Epithelial cell of proximal tubule (primary cell): ENCODE measurements at regions not wholly inside any gene's neighbourhood (a gene's known extent, or its start where the extent isn't known, plus 50 kb on each side); places are given as distances from the start of the nearest gene placed in this dataset.
"Not testable (repeated sequence)": the region's sequence is repeated elsewhere in the genome, so short reads cannot be mapped to it uniquely, and the experiment has no call there.

Experiments used
- DNase-seq: peaks from one replicate; pipeline ENCODE4 v3.0.0-alpha.2; 2011; ENCODE audit warnings: low read depth
- H3K4me3 ChIP-seq: 2 replicates; pipeline ENCODE4 v1.5.1; 2011; ENCODE audit warnings: low read depth, mild to moderate bottlenecking, low read length
- TF ChIP-seq, protein P1 (sequence below): conservative IDR thresholded peaks from 2 replicates; pipeline ENCODE4 v1.5.1; 2012; ENCODE audit warnings: low read depth, mild to moderate bottlenecking, low read length

DNA sequence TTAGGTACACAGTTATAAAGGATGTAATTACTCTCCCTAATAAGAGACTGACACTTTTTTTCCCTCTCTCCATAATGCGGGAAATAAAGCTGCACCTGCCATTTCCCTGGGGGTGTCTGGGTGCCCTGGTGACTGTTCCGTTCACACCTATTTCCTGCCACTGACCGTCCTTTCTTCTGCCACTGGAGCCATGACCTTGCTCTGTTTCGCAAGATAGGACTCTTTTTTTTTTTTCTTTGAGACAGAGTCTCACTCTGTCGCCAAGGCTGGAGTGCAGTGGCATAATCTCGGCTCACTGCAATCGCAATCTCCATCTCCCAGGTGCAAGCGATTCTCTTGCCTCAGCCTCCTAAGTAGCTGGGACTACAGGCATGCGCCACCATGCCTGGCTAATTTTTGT, 66.1 kb upstream of the SERBP1 start:
- no peak for DNase-seq
- TF ChIP-seq, protein P1, sequence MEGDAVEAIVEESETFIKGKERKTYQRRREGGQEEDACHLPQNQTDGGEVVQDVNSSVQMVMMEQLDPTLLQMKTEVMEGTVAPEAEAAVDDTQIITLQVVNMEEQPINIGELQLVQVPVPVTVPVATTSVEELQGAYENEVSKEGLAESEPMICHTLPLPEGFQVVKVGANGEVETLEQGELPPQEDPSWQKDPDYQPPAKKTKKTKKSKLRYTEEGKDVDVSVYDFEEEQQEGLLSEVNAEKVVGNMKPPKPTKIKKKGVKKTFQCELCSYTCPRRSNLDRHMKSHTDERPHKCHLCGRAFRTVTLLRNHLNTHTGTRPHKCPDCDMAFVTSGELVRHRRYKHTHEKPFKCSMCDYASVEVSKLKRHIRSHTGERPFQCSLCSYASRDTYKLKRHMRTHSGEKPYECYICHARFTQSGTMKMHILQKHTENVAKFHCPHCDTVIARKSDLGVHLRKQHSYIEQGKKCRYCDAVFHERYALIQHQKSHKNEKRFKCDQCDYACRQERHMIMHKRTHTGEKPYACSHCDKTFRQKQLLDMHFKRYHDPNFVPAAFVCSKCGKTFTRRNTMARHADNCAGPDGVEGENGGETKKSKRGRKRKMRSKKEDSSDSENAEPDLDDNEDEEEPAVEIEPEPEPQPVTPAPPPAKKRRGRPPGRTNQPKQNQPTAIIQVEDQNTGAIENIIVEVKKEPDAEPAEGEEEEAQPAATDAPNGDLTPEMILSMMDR, result no peak
- no peak overlapping the region for H3K4me3 ChIP-seq

DNA sequence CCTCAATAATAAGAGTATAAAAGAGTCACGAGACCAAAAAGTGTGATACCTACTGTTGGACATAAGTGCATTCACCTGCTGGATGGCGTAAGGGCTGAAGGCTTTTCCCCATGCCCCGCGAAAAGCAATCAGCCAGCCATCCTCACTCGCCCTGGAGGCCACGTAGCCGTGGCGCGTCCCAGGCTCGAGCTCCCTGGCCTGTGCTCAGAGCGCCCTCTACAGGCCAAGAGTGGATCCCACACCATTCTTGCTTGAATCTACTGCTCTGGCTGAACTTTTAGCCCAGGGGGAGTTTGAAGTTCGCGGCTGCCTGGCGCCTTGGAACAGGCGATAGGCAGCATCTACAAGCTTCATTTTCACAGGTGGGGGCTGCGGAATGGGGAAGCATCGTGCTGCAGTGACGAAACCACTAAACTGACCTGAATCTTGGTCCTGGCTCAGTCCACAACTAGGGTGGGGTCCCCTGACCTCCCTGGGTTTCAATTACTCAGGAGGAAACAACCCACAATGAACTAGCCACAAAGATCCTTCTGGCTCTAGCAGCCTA, 70.3 kb upstream of the SERBP1 start:
- TF ChIP-seq, protein P1, result peak; percentile 99
- no peak for DNase-seq
- no peak overlapping the region for H3K4me3 ChIP-seq

DNA sequence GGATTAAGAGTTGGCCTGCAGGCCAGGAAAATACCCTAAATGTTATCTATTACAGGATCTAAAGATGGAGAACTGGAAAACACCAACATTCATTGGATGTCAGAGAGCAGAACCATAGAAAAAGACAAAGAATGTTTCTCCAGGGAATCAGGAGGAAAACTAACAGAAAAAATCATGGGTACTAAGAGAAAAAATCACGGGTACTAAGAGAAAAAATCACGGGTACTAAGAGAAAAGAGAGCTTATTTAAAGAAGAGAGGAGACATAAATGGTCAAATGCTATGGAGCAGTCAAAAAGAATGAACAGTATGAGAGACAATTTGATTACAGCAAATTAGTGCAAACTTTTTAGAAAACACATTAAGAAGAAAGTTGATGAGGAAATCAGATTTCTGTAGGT, 73.8 kb upstream of the SERBP1 start:
- no peak overlapping the region for H3K4me3 ChIP-seq
- TF ChIP-seq, protein P1, result no peak
- no peak for DNase-seq

DNA sequence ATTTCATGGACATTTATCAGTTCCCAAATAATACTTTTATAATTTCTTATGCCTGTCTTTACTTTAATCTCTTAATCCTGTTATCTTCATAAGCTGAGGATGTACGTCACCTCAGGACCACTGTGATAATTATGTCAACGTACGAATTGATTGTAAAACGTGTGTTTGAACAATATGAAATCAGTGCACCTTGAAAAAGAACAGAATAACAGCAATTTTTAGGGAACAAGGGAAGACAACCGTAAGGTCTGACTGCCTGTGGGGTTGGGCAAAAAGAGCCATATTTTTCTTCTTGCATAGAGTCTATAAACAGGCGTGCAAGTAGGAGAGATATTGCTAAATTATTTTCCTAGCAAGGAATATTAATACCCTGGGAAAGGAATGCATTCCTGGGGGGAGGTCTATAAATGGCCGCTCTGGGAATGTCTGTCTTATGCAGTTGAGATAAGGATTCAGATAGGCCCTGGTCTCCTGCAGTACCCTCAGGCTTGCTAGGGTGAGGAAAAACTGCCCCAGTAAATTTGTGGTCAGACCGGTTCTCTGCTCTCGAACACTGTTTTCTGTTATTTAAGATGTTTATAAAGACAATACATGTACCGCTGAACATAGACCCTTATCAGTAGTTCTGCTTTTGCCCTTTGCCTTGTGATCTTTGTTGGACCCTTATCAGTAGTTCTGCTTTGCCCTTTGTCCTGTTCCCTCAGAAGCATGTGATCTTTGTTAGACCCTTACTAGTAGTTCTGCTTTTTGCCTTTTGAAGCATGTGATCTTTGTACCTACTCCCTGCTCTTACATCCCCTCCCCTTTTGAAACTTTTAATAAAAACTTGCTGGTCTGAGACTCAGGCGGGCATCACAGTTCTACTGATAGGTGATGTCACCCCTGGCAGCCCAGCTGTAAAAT, 83.4 kb upstream of the SERBP1 start:
- not testable (repeated sequence) for H3K4me3 ChIP-seq, DNase-seq

DNA sequence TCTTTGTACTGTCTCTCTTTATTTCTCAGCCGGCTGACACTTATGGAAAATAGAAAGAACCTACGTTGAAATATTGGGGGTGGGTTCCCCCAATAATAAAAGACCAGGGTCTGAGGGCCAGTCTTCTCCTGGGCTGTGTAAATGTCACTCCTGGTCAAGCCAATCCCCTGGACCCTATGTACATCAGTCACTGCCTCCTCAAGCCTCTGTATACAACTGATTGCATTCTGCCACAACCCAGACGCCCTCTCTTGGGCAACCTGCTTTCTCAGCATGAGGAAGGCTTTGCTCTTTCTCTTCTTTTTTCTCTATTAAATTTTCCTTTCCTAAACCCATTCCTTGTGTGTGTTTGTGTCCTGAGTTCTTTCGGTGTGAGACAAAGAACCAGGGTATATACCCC, 84.1 kb upstream of the SERBP1 start:
- no peak for DNase-seq
- TF ChIP-seq, protein P1, result no peak
- H3K4me3 ChIP-seq, result no peak overlapping the region

DNA sequence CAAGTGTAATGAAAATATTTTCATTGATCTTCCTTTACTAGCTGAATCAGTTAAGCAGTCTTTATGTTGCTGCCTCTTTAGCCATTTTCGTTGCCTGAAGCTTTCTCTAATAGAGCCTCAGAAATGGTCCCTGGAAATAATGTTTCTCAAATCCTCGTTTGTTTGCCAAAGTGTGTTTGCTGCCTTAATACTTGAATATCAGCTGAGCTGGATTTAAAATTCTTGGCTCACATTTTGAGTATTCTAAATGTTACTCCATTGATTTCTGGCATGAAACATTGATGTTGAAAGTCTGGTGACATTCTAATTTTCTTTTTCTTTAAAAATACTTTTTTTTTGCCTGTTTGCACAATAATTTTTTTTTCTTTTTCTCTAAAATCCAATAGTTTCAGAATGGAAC, 84.6 kb upstream of the SERBP1 start:
- no peak for DNase-seq
- no peak overlapping the region for H3K4me3 ChIP-seq
- TF ChIP-seq, protein P1, result no peak

DNA sequence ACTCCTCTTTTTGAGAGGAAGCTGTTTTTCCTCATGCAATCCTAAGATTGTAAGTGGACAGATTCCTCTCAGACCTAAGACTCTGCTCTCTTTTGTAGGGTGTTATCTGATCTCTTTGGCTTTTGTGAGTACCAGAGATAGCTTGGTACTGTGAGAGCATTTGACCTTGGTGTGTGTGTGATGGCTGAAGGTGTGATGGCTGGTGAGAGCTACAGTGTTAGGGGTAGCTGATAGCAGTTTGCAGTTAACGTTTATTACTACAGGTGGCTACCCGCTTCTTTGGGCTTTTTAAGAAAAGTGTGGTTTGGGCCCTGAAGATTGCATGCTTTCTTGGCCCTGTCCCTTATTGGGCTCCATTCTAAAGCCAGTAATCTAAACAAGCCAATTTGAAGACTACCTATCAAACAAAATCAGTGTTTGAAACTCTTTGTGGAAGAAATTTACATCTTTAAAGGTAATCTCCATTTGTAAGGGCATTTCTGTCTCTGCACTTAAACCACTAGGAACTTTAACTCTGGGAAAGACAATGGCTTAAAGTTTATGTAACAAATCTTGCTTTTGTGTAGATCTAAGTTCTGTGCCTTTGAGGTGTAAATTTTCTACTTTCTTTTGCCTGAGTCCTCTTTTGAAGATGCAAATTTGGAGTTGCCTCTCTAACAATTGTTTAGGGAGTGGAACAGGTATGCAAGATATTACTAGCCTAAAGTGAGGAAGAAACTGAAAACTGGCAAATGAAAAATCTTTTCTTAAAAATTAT, 85.3 kb upstream of the SERBP1 start:
- DNase-seq, result no peak
- no peak overlapping the region for H3K4me3 ChIP-seq
- TF ChIP-seq, protein P1, result no peak
